ENCODE measurements at regions not wholly inside any gene's neighbourhood (a gene's known extent, or its start where the extent isn't known, plus 50 kb on each side); places are given as distances from the start of the nearest gene placed in this dataset.

DNA sequence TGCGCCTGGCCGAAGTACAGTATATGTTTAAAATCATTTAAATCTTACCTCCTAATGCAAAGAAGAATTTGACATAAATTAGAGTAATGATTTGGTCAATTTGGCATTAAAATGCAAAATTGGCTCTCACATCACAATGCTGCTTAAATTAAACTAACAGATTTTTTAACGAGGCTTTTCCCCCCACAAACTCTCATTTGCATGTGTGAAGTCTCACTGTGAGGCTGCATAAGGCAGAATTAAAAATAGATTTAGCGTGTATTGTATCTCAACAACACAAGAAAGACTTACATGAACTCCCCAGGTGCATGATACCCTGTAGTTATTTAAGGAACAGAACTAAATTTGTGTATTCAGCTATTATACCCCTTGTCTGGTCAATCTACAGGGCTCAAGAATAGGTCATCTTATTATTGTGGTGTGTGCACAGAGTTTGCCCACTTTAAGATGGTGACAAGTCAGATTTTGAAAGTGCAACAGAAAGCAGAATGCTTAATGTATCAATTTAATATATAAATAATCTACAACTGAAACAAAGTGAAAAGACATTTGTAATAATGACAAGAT lies 897.9 kb downstream of the EPHA3 start:
- H3K4me2 ChIP-seq (replicated peaks; ENCODE audit: low read depth, low read length, poor library complexity, severe bottlenecking), result no peak overlapping the region
- H3K27ac Mint-ChIP-seq, result no peak overlapping the region
- TF ChIP-seq, protein P1, sequence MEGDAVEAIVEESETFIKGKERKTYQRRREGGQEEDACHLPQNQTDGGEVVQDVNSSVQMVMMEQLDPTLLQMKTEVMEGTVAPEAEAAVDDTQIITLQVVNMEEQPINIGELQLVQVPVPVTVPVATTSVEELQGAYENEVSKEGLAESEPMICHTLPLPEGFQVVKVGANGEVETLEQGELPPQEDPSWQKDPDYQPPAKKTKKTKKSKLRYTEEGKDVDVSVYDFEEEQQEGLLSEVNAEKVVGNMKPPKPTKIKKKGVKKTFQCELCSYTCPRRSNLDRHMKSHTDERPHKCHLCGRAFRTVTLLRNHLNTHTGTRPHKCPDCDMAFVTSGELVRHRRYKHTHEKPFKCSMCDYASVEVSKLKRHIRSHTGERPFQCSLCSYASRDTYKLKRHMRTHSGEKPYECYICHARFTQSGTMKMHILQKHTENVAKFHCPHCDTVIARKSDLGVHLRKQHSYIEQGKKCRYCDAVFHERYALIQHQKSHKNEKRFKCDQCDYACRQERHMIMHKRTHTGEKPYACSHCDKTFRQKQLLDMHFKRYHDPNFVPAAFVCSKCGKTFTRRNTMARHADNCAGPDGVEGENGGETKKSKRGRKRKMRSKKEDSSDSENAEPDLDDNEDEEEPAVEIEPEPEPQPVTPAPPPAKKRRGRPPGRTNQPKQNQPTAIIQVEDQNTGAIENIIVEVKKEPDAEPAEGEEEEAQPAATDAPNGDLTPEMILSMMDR (IDR thresholded peaks at IDR 0.05), result no peak
- TF ChIP-seq EZH2 (IDR thresholded peaks at IDR 0.05; ENCODE audit: borderline replicate concordance, insufficient read depth, low read depth, low read length, poor library complexity, severe bottlenecking), result no peak
- POLR2A ChIA-PET, result no interaction called here
- H3K27me3 Mint-ChIP-seq, result no peaks in the 10 kb centered on the region
- no peak overlapping the region for H2AFZ ChIP-seq (ENCODE audit: insufficient read depth, low read depth, low read length, poor library complexity, severe bottlenecking)
- H3K27ac ChIP-seq (ENCODE audit: low read length in 2 of 2), result no peak overlapping the region
- H3K4me1 Mint-ChIP-seq, result no peaks in the 10 kb centered on the region
- H3K4me3 ChIP-seq (ENCODE audit: control extremely low read depth in 1 of 5, extremely low read depth in 1 of 5, insufficient read depth in 1 of 5, low read depth in 2 of 5, low read length in 4 of 5), result no peak overlapping the region
- no peak overlapping the region for H3K9ac ChIP-seq (ENCODE audit: low read length)
- H3K4me3 Mint-ChIP-seq, result no peak overlapping the region
- no peaks in the 10 kb centered on the region for H3K79me2 ChIP-seq (ENCODE audit: control insufficient read depth, insufficient read depth, low read length)
- CTCF ChIA-PET, result no interaction called here
- H3K9me3 Mint-ChIP-seq (ENCODE audit: insufficient read depth), result peaks cover 7% of the 10 kb centered on the region
- WGBS (ENCODE audit: insufficient coverage), result no CpG with 5 or more reads among the region's 4 CpGs
- no peak for DNase-seq
- H3K4me1 ChIP-seq (ENCODE audit: control insufficient read depth in 2 of 2, insufficient read depth in 2 of 2, low read length in 2 of 2), result no peaks in the 10 kb centered on the region
- ATAC-seq (ENCODE audit: low read depth), result no peak
- H3K9me3 ChIP-seq (ENCODE audit: control extremely low read depth in 1 of 3, control insufficient read depth in 2 of 3, insufficient read depth in 1 of 3, low read length in 2 of 3), result peaks cover 0 to 3% (median 0%) of the 10 kb centered on the region in 3 donors
- intact Hi-C loops (cut with micrococcal nuclease), result no loop called here
- H3K27me3 ChIP-seq (replicated peaks in 1 of 4; ENCODE audit: control extremely low read depth in 1 of 4, control insufficient read depth in 3 of 4, insufficient read depth in 4 of 4, low read length in 3 of 4), result no peaks in the 10 kb centered on the region
- H3K36me3 ChIP-seq (replicated peaks in 1 of 2; ENCODE audit: control extremely low read depth in 1 of 2, control insufficient read depth in 1 of 2, extremely low read depth in 1 of 2, insufficient read depth in 2 of 2, low read length in 1 of 2), result no peaks in the 10 kb centered on the region
- no peaks in the 10 kb centered on the region for H4K20me1 ChIP-seq (ENCODE audit: control insufficient read depth, insufficient read depth, low read length, poor library complexity, severe bottlenecking)

- 60% methylated on average over 1 of the region's 3 CpGs for WGBS (ENCODE audit: insufficient coverage)
- Histone ChIP-seq H3K27ac (ENCODE audit: low read length in 2 of 2) (no peak overlapping the region), H3K36me3 (replicated peaks in 1 of 2; ENCODE audit: control extremely low read depth in 1 of 2, control insufficient read depth in 1 of 2, extremely low read depth in 1 of 2, insufficient read depth in 2 of 2, low read length in 1 of 2) (no peaks in the 10 kb centered on the region), H3K4me3 (ENCODE audit: control extremely low read depth in 1 of 5, extremely low read depth in 1 of 5, insufficient read depth in 1 of 5, low read depth in 2 of 5, low read length in 4 of 5) (no peak overlapping the region), H3K4me1 (ENCODE audit: control insufficient read depth in 2 of 2, insufficient read depth in 2 of 2, low read length in 2 of 2) (no peaks in the 10 kb centered on the region), H2AFZ (ENCODE audit: insufficient read depth, low read depth, low read length, poor library complexity, severe bottlenecking) (no peak overlapping the region), H3K9ac (ENCODE audit: low read length) (no peak overlapping the region), H4K20me1 (ENCODE audit: control insufficient read depth, insufficient read depth, low read length, poor library complexity, severe bottlenecking) (no peaks in the 10 kb centered on the region), H3K27me3 (replicated peaks in 1 of 4; ENCODE audit: control extremely low read depth in 1 of 4, control insufficient read depth in 3 of 4, insufficient read depth in 4 of 4, low read length in 3 of 4) (no peaks in the 10 kb centered on the region), H3K79me2 (ENCODE audit: control insufficient read depth, insufficient read depth, low read length) (no peaks in the 10 kb centered on the region), H3K4me2 (replicated peaks; ENCODE audit: low read depth, low read length, poor library complexity, severe bottlenecking) (no peak overlapping the region), H3K9me3 (ENCODE audit: control extremely low read depth in 1 of 3, control insufficient read depth in 2 of 3, insufficient read depth in 1 of 3, low read length in 2 of 3) (peaks cover 0 to 3% (median 0%) of the 10 kb centered on the region in 3 donors)
- DNase-seq (no peak), ATAC-seq (ENCODE audit: low read depth) (no peak)
- peaks cover 4% of the 10 kb centered on the region for H3K9me3 Mint-ChIP-seq (ENCODE audit: insufficient read depth)
- TF ChIP-seq, protein P1 (IDR thresholded peaks at IDR 0.05), result no peak
- no peak for TF ChIP-seq EZH2 (IDR thresholded peaks at IDR 0.05; ENCODE audit: borderline replicate concordance, insufficient read depth, low read depth, low read length, poor library complexity, severe bottlenecking)
- no peaks in the 10 kb centered on the region for H3K27me3 Mint-ChIP-seq
- ChIA-PET CTCF (no interaction called here), POLR2A (no interaction called here)
- H3K27ac Mint-ChIP-seq, result no peak overlapping the region
- intact Hi-C loops (cut with micrococcal nuclease), result no loop called here
- H3K4me3 Mint-ChIP-seq, result no peak overlapping the region
- H3K4me1 Mint-ChIP-seq, result no peaks in the 10 kb centered on the region
These were observed 900.5 kb downstream of the EPHA3 start for GRCh38 chr3:90007778-90008499.
